GM19455 (cell line): ENCODE measurements at regions not wholly inside any gene's neighbourhood (a gene's known extent, or its start where the extent isn't known, plus 50 kb on each side); places are given as distances from the start of the nearest gene placed in this dataset.
"Not testable (repeated sequence)": the region's sequence is repeated elsewhere in the genome, so short reads cannot be mapped to it uniquely, and the experiment has no call there.

ENCODE experiments used
- ATAC-seq: cut with Tn5 transposase; IDR thresholded peaks from one replicate; pipeline ENCODE4 v1.9.1; 2021; ENCODE audit not compliant: unreplicated experiment

- ATAC-seq: no peak
These were observed 349.5 kb downstream of the PRR16 start for GRCh38 chr5:120813551-120813950.

GRCh38 chr5:120817044-120817985 lies 353.2 kb downstream of the PRR16 start:
- no peak for ATAC-seq

DNA sequence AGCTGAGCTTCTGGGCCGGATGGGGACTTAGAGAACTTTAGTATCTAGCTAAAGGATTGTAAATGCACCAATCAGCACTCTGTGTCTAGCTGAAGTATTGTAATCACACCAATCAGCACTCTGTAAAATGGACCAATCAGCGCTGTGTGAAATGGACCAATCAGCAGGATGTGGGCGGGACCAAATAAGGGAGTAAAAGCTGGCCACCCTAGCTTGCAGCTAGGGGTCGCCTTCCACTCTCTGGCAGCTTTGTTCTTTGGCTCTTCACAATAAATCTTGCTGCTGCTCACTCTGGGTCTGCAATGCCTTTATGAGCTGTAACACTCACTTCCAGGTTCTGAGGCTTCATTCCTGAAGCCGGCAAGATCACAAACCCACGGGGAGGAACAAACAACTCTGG lies 354.0 kb downstream of the PRR16 start:
- ATAC-seq: no peak

- no peak for ATAC-seq
These were observed 359.2 kb downstream of the PRR16 start for GRCh38 chr5:120823328-120823727.

DNA sequence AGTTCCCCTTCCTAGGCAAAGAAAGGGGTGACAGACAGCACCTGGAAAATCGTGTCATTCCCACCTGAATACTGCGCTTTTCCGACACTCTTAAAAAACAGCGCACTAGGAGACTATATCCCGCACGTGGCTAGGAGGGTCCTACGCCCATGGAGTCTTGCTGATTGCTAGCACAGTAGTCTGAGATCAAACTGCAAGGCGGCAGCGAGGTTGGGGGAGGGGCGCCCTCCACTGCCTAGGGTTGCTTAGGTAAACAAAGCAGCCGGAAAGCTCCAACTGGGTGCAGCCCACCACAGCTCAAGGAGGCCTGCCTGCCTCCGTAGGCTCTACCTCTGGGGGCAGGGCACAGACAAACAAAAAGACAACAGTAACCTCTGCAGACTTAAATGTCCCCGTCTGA lies 367.5 kb downstream of the PRR16 start:
- not testable (repeated sequence) for ATAC-seq

- no peak for ATAC-seq
These were observed 377.7 kb downstream of the PRR16 start for GRCh38 chr5:120841830-120842229.

DNA sequence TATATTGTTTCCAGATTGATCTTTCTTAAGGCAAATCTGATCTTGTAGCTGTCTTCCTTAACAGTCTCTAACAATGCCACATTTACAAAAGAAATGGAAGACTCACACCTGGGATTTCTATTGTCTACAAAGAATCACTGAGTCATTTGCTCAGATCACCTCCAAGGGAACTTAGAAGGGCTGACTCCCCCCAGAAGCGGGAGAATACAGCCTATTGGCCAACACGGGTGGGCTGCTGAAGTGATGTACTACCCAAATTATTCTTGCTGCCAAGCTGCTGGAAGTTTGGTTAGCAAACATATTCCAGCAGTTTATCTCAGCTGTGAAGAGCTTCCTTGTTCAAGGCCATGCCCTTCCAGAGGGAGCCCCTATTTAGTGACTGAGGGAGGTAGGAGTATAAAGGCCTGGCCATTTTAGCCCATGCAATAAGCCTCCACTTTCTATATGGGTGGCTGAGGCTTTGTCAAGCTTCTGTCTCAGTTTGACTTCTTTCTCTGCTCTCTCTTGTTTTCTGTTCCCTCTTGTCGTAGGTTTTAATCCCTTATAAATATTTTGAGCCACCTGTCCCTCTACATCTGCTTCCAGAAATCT lies 379.4 kb downstream of the PRR16 start:
- no peak for ATAC-seq

- ATAC-seq: no peak
These were observed 384.8 kb downstream of the PRR16 start for GRCh38 chr5:120848883-120849282.

DNA sequence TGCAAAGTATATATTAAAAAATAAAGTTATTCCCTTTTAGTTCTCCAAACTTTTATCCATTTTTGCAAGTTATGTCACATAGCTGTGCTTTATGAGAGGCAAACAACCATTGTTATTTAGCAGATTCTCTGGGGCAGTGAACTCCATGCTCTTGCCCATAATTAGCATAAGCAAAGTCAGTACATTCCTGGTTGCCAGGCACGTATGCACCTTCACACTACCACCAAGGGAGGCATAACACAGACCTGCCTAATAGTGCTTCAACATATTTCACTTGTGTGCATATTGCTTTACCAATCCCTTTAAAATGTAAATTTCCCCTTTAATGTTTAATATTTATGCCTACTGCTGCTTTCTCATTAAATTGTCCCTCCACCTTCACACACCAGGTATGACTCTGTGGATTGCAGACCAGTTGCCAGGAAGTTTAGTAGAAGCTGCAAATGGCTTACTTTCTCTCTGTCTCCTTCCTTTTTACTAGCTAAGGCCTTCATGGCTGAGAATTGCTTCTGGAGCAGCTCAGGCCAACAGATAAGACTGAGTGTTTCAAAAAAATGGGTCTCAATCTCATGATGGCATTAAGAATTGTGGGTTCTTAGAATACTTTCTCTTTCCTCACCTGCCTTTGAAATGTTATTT lies 388.2 kb downstream of the PRR16 start:
- ATAC-seq: no peak

DNA sequence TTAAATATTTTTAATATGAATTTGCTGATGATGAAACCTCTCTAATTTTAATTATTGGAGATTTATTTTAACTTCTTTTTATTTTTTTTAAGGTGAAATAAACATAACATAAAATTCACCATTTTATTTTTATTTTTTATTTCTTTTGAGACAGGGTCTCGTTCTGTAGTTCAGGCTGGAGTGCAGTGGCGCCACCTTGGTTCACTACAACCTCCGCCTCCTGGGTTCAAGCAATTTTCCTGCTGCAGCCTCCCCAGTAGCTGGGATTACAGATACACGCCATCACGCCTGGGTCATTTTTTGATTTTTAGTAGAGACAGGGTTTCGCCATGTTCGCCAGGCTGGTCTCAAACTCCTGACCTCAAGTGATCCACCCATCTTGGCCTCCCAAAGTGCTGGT lies 402.9 kb downstream of the PRR16 start:
- no peak for ATAC-seq

GRCh38 chr5:120869831-120870230 lies 405.7 kb downstream of the PRR16 start:
- ATAC-seq: no peak

GRCh38 chr5:120872297-120872696 lies 408.2 kb downstream of the PRR16 start:
- no peak for ATAC-seq

GRCh38 chr5:120873083-120873482 lies 409.0 kb downstream of the PRR16 start:
- no peak for ATAC-seq

DNA sequence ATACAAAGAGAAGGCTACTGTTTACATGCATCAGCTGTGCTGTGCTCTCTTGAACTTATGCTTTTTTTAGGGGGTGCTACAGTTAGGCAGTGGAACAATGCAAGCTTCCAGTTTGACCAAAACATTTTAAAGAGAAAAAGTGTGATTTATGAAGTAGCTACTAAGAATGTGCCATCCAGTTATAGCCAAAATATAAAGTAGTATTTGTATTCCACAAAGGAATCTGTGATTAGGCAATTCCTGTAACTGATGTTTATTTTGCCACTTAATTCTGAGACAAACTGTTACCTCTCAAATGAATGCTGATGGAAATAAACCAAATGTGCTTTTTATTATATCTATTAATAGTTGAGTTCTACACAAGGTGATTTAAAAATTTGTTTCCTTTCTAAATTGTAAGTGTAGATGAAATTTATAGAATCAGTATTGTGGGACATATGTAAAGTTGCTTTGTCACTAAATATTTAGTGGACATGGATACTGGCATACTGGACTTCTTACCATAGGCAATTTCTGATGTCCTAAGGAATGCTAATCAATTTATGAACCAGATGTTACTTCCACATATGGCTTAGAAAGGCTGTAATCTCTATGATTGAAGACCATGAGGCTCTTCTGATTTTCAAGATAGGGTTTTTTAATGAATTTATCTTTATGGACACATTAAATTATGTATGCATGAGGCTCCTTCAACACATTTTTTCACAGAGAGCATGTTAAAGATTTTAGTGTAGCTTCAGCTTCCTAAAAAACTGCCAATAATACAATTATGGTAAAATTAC lies 410.2 kb downstream of the PRR16 start:
- no peak for ATAC-seq

GRCh38 chr5:120882038-120882775 lies 418.1 kb downstream of the PRR16 start:
- ATAC-seq: no peak

DNA sequence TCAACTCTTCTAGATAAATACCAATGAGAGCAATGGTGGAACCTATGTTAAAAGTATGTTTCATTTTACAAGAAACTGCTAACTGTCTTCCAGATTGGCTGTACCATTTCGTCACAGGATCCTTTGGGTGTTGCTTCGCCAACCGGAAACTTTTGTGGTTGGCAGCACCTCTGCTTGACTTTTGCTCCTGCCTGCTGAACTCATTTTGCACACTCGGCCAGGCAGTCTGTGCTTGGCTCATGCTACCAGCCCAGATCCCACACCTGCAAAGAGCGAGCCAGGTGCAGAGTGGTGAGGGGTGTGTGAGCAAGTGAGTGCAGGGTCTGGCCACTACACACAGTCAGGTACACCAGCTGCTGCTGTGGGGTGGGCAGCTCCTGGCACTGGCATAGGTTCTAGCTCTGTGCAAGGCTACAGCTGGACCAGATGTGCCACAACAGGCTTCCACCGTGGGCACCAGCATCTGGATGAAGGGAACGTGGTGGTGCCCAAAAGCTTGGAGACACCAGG lies 422.3 kb downstream of the PRR16 start:
- ATAC-seq: no peak

- ATAC-seq: no peak
These were observed 431.6 kb downstream of the PRR16 start for GRCh38 chr5:120895660-120896059.

- no peak for ATAC-seq
These were observed 437.1 kb downstream of the PRR16 start for GRCh38 chr5:120901199-120901598.

- no peak for ATAC-seq
These were observed 443.9 kb downstream of the PRR16 start for GRCh38 chr5:120907953-120908352.

- no peak for ATAC-seq
These were observed 446.5 kb downstream of the PRR16 start for GRCh38 chr5:120910629-120911028.
